CD4-positive, alpha-beta T cell treated with Interleukin-1 beta for 1 hour (primary cell): ENCODE measurements at regions not wholly inside any gene's neighbourhood (a gene's known extent, or its start where the extent isn't known, plus 50 kb on each side); places are given as distances from the start of the nearest gene placed in this dataset.

Experiments
- DNase-seq, 2 donors: peaks; one replicate each; pipeline ENCODE4 v3.0.0-alpha.2; 2020 to 2022

GRCh38 chr5:8329773-8330172, 460.8 kb downstream of the MTRR start:
- DNase-seq = no peak

GRCh38 chr5:8332666-8333445, 463.9 kb downstream of the MTRR start:
- no peak for DNase-seq

- DNase-seq = no peak
These were observed 464.5 kb downstream of the MTRR start for GRCh38 chr5:8333485-8333884.

- DNase-seq = no peak
These were observed 465.0 kb downstream of the MTRR start for GRCh38 chr5:8333977-8334376.

GRCh38 chr5:8340261-8340660, 471.3 kb downstream of the MTRR start:
- DNase-seq = no peak

- no peak for DNase-seq
These were observed 471.9 kb downstream of the MTRR start for GRCh38 chr5:8340739-8341344.

GRCh38 chr5:8341406-8341805, 472.5 kb downstream of the MTRR start:
- no peak for DNase-seq

GRCh38 chr5:8347984-8348383, 479.0 kb downstream of the MTRR start:
- no peak for DNase-seq

GRCh38 chr5:8349855-8350254, 480.9 kb downstream of the MTRR start:
- DNase-seq = no peak

- no peak for DNase-seq
These were observed 481.8 kb downstream of the MTRR start for GRCh38 chr5:8350644-8351339.

GRCh38 chr5:8355981-8356380, 487.0 kb downstream of the MTRR start:
- DNase-seq = no peak

GRCh38 chr5:8360012-8360411, 491.1 kb downstream of the MTRR start:
- DNase-seq = no peak

GRCh38 chr5:8362495-8362894, 493.5 kb downstream of the MTRR start:
- no peak for DNase-seq

GRCh38 chr5:8363138-8363537, 494.2 kb downstream of the MTRR start:
- no peak for DNase-seq

- no peak for DNase-seq
These were observed 497.3 kb downstream of the MTRR start for GRCh38 chr5:8366266-8366665.

- no peak for DNase-seq
These were observed 507.5 kb downstream of the MTRR start for GRCh38 chr5:8376478-8376877.

- DNase-seq = no peak
These were observed 513.0 kb downstream of the MTRR start for GRCh38 chr5:8381972-8382371.

GRCh38 chr5:8382456-8382855, 513.5 kb downstream of the MTRR start:
- DNase-seq = no peak

- no peak for DNase-seq
These were observed 514.7 kb downstream of the MTRR start for GRCh38 chr5:8383616-8384015.

GRCh38 chr5:8386719-8387288, 517.9 kb downstream of the MTRR start:
- no peak for DNase-seq

- no peak for DNase-seq
These were observed 523.0 kb downstream of the MTRR start for GRCh38 chr5:8391911-8392310.

- DNase-seq = no peak
These were observed 524.3 kb downstream of the MTRR start for GRCh38 chr5:8393240-8393639.

- DNase-seq = no peak
These were observed 526.0 kb downstream of the MTRR start for GRCh38 chr5:8394965-8395364.

- DNase-seq = no peak
These were observed 527.3 kb downstream of the MTRR start for GRCh38 chr5:8396246-8396645.
